Nephron progenitor cell (in vitro differentiated cells): ENCODE measurements at regions not wholly inside any gene's neighbourhood (a gene's known extent, or its start where the extent isn't known, plus 50 kb on each side); places are given as distances from the start of the nearest gene placed in this dataset.
"Not testable (repeated sequence)": the region's sequence is repeated elsewhere in the genome, so short reads cannot be mapped to it uniquely, and the experiment has no call there.

Experiments used
- DNase-seq: peaks from one replicate; pipeline ENCODE4 v3.0.0; 2021
- H3K27ac Mint-ChIP-seq: 2 replicates; pipeline ENCODE4 v1.8.0; 2021; ENCODE audit warnings: mild to moderate bottlenecking, moderate library complexity, mixed read lengths
- H3K27me3 Mint-ChIP-seq: 2 replicates; pipeline ENCODE4 v1.8.0; 2021; ENCODE audit warnings: mild to moderate bottlenecking, low read depth, mixed read lengths; ENCODE audit not compliant: poor library complexity
- H3K36me3 Mint-ChIP-seq: 2 replicates; pipeline ENCODE4 v1.8.0; 2021; ENCODE audit warnings: low read depth, mixed read lengths
- H3K4me1 Mint-ChIP-seq: 2 replicates; pipeline ENCODE4 v1.8.0; 2021; ENCODE audit warnings: mixed read lengths
- H3K4me3 Mint-ChIP-seq: 2 replicates; pipeline ENCODE4 v1.8.0; 2021; ENCODE audit warnings: mild to moderate bottlenecking, moderate library complexity, mixed read lengths
- H3K9me3 Mint-ChIP-seq: 2 replicates; pipeline ENCODE4 v1.8.0; 2021; ENCODE audit warnings: mild to moderate bottlenecking, moderate library complexity, mixed read lengths
- TF ChIP-seq, protein P1 (sequence below): fragments of 200-600 bp; sonication (generic); IDR thresholded peaks from 2 replicates; pipeline ENCODE4 v1.5.0; 2021; ENCODE audit warnings: antibody characterized with exemption

DNA sequence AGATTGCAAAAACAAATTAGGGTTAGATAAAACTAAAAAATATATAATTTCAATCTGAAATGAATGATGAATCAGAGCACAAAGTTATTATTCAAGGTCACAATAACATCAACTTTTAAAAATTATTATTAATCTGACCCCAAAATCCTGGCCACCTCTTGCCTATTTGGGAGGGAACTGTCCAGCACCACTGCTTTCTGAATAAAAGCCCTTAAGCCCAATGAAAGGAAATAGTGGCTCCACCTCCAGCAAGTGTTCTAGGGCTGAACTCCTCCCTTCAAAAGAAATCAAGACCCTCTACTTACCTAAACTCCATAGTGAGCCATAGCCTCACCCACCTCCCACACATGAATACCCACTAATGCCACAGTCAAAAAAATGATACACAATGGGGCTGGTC, 208.2 kb downstream of the PARM1 start:
- Mint-ChIP-seq H3K27me3 (peaks cover 4% of the 10 kb centered on the region), H3K9me3 (no peaks in the 10 kb centered on the region), H3K4me1 (no peaks in the 10 kb centered on the region), H3K36me3 (no peaks in the 10 kb centered on the region), H3K27ac (no peak overlapping the region), H3K4me3 (no peak overlapping the region)
- no peak for DNase-seq
- TF ChIP-seq, protein P1, sequence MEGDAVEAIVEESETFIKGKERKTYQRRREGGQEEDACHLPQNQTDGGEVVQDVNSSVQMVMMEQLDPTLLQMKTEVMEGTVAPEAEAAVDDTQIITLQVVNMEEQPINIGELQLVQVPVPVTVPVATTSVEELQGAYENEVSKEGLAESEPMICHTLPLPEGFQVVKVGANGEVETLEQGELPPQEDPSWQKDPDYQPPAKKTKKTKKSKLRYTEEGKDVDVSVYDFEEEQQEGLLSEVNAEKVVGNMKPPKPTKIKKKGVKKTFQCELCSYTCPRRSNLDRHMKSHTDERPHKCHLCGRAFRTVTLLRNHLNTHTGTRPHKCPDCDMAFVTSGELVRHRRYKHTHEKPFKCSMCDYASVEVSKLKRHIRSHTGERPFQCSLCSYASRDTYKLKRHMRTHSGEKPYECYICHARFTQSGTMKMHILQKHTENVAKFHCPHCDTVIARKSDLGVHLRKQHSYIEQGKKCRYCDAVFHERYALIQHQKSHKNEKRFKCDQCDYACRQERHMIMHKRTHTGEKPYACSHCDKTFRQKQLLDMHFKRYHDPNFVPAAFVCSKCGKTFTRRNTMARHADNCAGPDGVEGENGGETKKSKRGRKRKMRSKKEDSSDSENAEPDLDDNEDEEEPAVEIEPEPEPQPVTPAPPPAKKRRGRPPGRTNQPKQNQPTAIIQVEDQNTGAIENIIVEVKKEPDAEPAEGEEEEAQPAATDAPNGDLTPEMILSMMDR: no peak

- no peak for DNase-seq
- Mint-ChIP-seq H3K4me3 (no peak overlapping the region), H3K36me3 (no peaks in the 10 kb centered on the region), H3K27me3 (no peaks in the 10 kb centered on the region), H3K4me1 (no peaks in the 10 kb centered on the region), H3K9me3 (peaks cover 9% of the 10 kb centered on the region), H3K27ac (no peak overlapping the region)
- TF ChIP-seq, protein P1: no peak
These were observed 204.4 kb downstream of the PARM1 start for GRCh38 chr4:75137302-75137701.

GRCh38 chr4:75135068-75135825, 202.3 kb downstream of the PARM1 start:
- H3K4me1 Mint-ChIP-seq: no peaks in the 10 kb centered on the region
- H3K27ac Mint-ChIP-seq: no peak overlapping the region
- DNase-seq: no peak

DNA sequence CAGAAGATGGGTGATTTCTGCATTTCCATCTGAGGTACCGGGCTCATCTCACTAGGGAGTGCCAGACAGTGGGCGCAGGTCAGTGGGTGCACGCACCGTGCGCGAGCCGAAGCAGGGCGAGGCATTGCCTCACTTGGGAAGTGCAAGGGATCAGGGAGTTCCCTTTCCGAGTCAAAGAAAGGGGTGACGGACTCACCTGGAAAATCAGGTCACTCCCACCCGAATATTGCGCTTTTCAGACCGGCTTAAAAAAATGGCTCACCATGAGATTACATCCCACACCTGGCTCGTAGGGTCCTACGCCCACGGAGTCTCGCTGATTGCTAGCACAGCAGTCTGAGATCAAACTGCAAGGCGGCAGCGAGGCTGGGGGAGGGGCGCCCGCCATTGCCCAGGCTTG, 194.0 kb downstream of the PARM1 start:
- not testable (repeated sequence) for DNase-seq, H3K27me3 Mint-ChIP-seq
- Mint-ChIP-seq H3K9me3 (peaks cover 48% of the 10 kb centered on the region), H3K36me3 (peaks cover 42% of the 10 kb centered on the region), H3K4me3 (peak overlapping the region; percentile 82), H3K27ac (peak overlapping the region; percentile 92), H3K4me1 (peaks cover 13% of the 10 kb centered on the region)

More at GRCh38 chr4:75135068-75135825, 202.3 kb downstream of the PARM1 start:
- peaks cover 9% of the 10 kb centered on the region for H3K9me3 Mint-ChIP-seq
- H3K4me3 Mint-ChIP-seq: no peak overlapping the region
- no peaks in the 10 kb centered on the region for H3K27me3 Mint-ChIP-seq
- H3K36me3 Mint-ChIP-seq: no peaks in the 10 kb centered on the region
- TF ChIP-seq, protein P1: no peak

GRCh38 chr4:75126058-75126457, 193.1 kb downstream of the PARM1 start:
- no peaks in the 10 kb centered on the region for H3K27me3 Mint-ChIP-seq
- TF ChIP-seq, protein P1: no peak
- peaks cover 49% of the 10 kb centered on the region for H3K36me3 Mint-ChIP-seq
- H3K9me3 Mint-ChIP-seq: peaks cover 55% of the 10 kb centered on the region
- peak overlapping the region; percentile 82 for H3K4me3 Mint-ChIP-seq
- peaks cover 13% of the 10 kb centered on the region for H3K4me1 Mint-ChIP-seq
- DNase-seq: no peak
- no peak overlapping the region for H3K27ac Mint-ChIP-seq

DNA sequence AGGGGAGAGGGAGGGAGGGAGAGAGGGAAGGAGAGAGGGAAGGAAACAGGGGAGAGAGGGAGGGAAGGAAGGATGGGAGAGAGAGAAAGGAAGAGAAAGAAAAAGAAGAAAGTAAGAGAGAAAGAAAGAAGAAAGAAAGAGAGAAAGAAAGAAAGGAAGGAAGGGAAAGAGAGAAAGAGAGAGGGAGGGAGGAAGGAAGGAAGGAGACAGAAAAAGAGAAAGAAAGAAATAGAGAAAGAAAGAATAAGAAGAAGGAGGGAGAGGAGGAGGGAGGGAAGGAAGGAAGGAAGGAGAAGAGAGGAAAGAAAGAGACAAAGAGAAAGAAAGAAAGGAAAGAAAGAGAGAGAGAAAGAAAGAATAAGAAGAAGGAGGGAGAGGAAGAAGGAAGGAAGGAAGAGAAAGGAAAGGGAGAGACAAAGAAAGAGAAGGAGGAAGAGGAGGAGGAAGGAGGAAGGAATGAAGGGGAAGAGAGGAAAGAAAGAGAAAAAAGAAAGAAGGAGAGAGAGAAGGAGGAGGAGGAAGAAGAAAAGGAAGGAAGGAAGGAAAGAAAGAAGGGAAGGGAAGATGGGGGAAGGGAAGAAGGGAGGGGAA, 189.6 kb downstream of the PARM1 start:
- Mint-ChIP-seq H3K9me3 (peaks cover 70% of the 10 kb centered on the region), H3K4me3 (no peak overlapping the region)

More for the DNA sequence above, 189.6 kb downstream of the PARM1 start:
- TF ChIP-seq, protein P1: no peak
- H3K4me1 Mint-ChIP-seq: peaks cover 13% of the 10 kb centered on the region
- peaks cover 75% of the 10 kb centered on the region for H3K36me3 Mint-ChIP-seq
- H3K27me3 Mint-ChIP-seq: no peaks in the 10 kb centered on the region
- no peak overlapping the region for H3K27ac Mint-ChIP-seq
- DNase-seq: no peak
